ENCODE measurements at regions not wholly inside any gene's neighbourhood (a gene's known extent, or its start where the extent isn't known, plus 50 kb on each side); places are given as distances from the start of the nearest gene placed in this dataset.

DNA sequence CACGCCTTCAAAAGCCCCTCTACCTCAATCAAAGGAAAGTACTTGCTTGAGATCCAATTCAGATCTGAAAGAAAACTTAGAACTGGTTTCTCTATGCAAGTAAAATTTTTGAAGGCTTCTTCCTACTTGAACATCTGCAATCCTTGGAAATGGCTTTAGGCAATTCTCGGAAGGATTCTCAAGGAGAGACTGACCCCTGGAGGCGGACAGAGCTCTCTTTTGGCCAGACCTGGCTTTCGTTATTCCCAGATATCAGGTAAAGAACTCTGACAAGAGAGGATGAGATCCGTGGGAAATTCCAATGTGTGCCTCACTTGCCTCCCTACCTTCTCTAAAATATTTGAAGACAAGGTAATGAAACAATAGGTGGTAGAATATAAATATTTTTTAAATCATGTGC is 670.3 kb upstream of the FAM241A start:
- Histone ChIP-seq H3K4me1 (no peaks in the 10 kb centered on the region), H3K4me3 (no peak overlapping the region), H3K36me3 (no peaks in the 10 kb centered on the region), H3K27me3 (no peaks in the 10 kb centered on the region), H3K27ac (no peak overlapping the region), H3K9me3 (no peaks in the 10 kb centered on the region)
- TF ChIP-seq, protein P1, sequence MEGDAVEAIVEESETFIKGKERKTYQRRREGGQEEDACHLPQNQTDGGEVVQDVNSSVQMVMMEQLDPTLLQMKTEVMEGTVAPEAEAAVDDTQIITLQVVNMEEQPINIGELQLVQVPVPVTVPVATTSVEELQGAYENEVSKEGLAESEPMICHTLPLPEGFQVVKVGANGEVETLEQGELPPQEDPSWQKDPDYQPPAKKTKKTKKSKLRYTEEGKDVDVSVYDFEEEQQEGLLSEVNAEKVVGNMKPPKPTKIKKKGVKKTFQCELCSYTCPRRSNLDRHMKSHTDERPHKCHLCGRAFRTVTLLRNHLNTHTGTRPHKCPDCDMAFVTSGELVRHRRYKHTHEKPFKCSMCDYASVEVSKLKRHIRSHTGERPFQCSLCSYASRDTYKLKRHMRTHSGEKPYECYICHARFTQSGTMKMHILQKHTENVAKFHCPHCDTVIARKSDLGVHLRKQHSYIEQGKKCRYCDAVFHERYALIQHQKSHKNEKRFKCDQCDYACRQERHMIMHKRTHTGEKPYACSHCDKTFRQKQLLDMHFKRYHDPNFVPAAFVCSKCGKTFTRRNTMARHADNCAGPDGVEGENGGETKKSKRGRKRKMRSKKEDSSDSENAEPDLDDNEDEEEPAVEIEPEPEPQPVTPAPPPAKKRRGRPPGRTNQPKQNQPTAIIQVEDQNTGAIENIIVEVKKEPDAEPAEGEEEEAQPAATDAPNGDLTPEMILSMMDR (IDR thresholded peaks at IDR 0.05) = no peak
- TF ChIP-seq POLR2A (IDR thresholded peaks at IDR 0.05) (no peak), EP300 (IDR thresholded peaks at IDR 0.05) (no peak), POLR2AphosphoS5 (IDR thresholded peaks at IDR 0.05) (no peak)
- DNase-seq (ENCODE audit: low spot score in 2 of 2) = no peak
- WGBS = 20% methylated on average over 5 of the region's 5 CpGs

DNA sequence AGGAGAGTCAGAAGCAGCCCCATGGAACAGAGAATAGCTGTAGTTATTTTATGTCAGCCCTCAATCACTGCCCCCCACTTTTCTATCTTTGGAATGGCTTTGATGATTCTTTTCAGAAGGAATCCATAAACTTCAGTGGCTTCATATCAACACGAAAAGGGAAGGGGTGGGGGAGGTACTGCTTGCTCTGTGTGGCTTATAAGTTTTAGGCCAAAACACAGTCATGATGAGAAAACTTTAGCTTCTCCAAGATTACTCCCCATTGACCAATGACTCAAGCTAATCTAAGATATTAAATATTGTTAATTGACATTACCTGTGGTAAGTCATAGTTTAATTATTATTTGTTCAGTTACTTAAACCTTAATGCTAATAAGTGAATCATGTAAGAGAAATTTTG is 669.6 kb upstream of the FAM241A start:
- WGBS = 53% methylated on average over 1 of the region's 1 CpG
- TF ChIP-seq EP300 (IDR thresholded peaks at IDR 0.05) (no peak), POLR2AphosphoS5 (IDR thresholded peaks at IDR 0.05) (no peak)
- TF ChIP-seq, protein P1 (IDR thresholded peaks at IDR 0.05) = no peak

DNA sequence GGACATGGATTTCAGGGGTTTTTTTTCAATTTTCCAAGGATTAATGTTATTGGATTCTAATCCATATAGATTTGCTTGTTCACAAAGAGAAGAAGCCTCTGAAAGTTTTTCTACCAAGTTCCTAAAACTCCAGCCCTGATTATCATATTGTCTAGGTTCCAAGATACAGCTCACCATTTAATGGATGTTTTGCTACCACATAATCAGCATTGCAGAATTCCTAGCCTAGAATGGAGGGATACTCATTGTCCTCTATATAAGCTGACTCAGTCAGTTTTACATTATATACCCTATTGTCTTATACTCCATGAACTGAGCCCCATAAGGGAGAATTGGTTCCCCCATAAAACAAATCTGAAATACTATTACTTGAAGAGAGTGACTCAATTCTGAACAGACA is 664.7 kb upstream of the FAM241A start:
- Histone ChIP-seq H3K4me3 (no peak overlapping the region), H3K27me3 (no peaks in the 10 kb centered on the region), H3K27ac (no peak overlapping the region), H3K36me3 (no peaks in the 10 kb centered on the region), H3K4me1 (no peaks in the 10 kb centered on the region), H3K9me3 (no peaks in the 10 kb centered on the region)
- no peak for DNase-seq (ENCODE audit: low spot score in 2 of 2)
- TF ChIP-seq POLR2A (IDR thresholded peaks at IDR 0.05) (no peak), EP300 (IDR thresholded peaks at IDR 0.05) (no peak), POLR2AphosphoS5 (IDR thresholded peaks at IDR 0.05) (no peak)
- TF ChIP-seq, protein P1 (IDR thresholded peaks at IDR 0.05) = no peak

More for the DNA sequence above, 669.6 kb upstream of the FAM241A start:
- no peak for DNase-seq (ENCODE audit: low spot score in 2 of 2)
- no peaks in the 10 kb centered on the region for H3K9me3 ChIP-seq
- H3K27me3 ChIP-seq = no peaks in the 10 kb centered on the region
- H3K27ac ChIP-seq = no peak overlapping the region
- H3K36me3 ChIP-seq = no peaks in the 10 kb centered on the region
- H3K4me1 ChIP-seq = no peaks in the 10 kb centered on the region
- H3K4me3 ChIP-seq = no peak overlapping the region

DNA sequence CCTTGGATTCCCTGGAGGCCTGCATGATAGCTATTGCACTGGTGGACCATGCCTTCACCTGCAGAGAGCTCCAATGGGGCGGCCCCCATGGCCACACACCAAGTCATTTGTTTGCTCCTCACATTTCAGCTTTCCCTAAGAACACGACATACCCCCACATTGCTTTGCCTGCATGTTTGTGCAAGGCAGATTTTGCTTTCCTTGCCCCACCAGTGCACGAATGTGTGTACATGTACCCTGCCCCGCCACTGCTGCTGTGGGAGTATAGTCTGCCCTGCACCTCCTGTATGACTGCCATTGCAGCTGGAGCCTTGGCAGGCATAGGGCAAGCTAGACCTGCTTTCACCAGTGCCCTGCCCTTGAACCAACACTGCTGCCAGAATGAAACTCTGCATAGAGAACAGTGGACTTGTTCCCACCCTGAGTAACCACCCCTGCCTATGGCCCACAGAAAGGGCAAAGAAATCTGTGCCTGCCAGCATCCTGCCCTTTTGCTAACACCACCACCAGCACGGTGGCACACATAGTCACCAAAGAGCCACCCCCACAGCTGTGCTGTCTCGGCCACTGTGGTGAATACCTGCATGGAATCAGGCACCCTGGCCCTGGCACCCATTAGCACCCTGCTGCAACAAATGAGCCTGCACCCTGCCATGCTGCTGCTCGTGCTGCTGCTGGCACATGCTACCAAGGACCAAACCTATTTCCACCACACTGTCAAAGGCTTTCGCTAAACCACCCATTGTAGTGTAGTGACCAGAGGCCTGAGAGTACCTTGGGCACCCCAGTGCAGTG is 661.7 kb upstream of the FAM241A start:
- Histone ChIP-seq H3K9me3 (no peaks in the 10 kb centered on the region), H3K4me3 (no peak overlapping the region), H3K27me3 (no peaks in the 10 kb centered on the region), H3K36me3 (no peaks in the 10 kb centered on the region), H3K27ac (no peak overlapping the region), H3K4me1 (no peaks in the 10 kb centered on the region)
- TF ChIP-seq POLR2A (IDR thresholded peaks at IDR 0.05) (no peak), POLR2AphosphoS5 (IDR thresholded peaks at IDR 0.05) (no peak), EP300 (IDR thresholded peaks at IDR 0.05) (no peak)
- TF ChIP-seq, protein P1 (IDR thresholded peaks at IDR 0.05) = no peak
- no peak for DNase-seq (ENCODE audit: low spot score in 2 of 2)
- 87% methylated on average over 8 of the region's 8 CpGs for WGBS

DNA sequence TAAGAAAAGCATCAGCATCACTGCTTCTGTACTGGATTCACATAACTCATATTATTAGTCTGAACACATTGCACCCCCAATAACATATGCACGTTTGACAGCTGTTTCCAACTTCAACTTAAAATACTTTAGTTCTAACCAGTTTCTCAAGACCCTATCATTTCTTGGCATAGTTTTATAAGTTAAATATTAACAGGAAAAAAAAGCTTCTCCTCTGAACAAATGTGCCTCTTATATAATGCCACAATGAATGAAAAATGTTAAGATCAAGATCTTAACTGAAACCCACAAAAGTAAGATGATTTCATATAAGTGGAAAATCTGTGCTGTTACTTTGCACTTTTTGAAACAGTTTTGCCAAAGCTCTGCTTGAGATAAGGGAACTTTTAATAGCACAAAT is 652.8 kb upstream of the FAM241A start:
- Histone ChIP-seq H3K27ac (no peak overlapping the region), H3K4me3 (no peak overlapping the region), H3K27me3 (no peaks in the 10 kb centered on the region), H3K9me3 (no peaks in the 10 kb centered on the region), H3K4me1 (no peaks in the 10 kb centered on the region), H3K36me3 (no peaks in the 10 kb centered on the region)
- DNase-seq (ENCODE audit: low spot score in 2 of 2) = no peak
- WGBS = 18% methylated on average over 1 of the region's 1 CpG
- TF ChIP-seq POLR2A (IDR thresholded peaks at IDR 0.05) = no peak
- no peak for TF ChIP-seq POLR2AphosphoS5 (IDR thresholded peaks at IDR 0.05)
- TF ChIP-seq, protein P1 (IDR thresholded peaks at IDR 0.05) = no peak
- no peak for TF ChIP-seq EP300 (IDR thresholded peaks at IDR 0.05)

All from suprapubic skin (tissue), 4 donors.